ENCODE measurements at regions not wholly inside any gene's neighbourhood (a gene's known extent, or its start where the extent isn't known, plus 50 kb on each side); places are given as distances from the start of the nearest gene placed in this dataset.
"Not testable (repeated sequence)": the region's sequence is repeated elsewhere in the genome, so short reads cannot be mapped to it uniquely, and the experiment has no call there.

DNA sequence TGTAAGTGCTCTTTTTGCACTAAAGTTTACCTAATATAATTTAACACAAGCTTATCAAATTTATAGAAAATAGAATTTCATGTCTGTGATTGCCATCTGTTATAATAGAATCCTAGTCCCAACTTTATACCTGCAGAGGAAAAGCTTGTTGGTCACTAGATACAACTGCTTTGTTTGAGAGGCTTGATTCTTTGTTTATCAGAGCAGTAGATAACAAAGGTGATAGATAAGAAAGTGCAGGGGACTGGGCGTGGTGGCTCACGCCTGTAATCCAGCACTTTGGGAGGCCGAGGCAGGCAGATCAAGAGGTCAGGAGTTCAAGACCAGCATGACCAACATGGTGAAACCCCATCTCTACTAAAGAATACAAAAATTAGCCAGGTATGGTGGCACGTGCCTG, 528.0 kb downstream of the STK39 start:
- TF ChIP-seq, protein P1, sequence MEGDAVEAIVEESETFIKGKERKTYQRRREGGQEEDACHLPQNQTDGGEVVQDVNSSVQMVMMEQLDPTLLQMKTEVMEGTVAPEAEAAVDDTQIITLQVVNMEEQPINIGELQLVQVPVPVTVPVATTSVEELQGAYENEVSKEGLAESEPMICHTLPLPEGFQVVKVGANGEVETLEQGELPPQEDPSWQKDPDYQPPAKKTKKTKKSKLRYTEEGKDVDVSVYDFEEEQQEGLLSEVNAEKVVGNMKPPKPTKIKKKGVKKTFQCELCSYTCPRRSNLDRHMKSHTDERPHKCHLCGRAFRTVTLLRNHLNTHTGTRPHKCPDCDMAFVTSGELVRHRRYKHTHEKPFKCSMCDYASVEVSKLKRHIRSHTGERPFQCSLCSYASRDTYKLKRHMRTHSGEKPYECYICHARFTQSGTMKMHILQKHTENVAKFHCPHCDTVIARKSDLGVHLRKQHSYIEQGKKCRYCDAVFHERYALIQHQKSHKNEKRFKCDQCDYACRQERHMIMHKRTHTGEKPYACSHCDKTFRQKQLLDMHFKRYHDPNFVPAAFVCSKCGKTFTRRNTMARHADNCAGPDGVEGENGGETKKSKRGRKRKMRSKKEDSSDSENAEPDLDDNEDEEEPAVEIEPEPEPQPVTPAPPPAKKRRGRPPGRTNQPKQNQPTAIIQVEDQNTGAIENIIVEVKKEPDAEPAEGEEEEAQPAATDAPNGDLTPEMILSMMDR (IDR thresholded peaks at IDR 0.05; ENCODE audit: low read depth, low read length), result no peak
- no peak for DNase-seq (ENCODE audit: low read depth in 2 of 2)
- no peak overlapping the region for H3K4me3 ChIP-seq (replicated peaks in 1 of 2; ENCODE audit: low read depth in 2 of 2, low read length in 2 of 2)

DNA sequence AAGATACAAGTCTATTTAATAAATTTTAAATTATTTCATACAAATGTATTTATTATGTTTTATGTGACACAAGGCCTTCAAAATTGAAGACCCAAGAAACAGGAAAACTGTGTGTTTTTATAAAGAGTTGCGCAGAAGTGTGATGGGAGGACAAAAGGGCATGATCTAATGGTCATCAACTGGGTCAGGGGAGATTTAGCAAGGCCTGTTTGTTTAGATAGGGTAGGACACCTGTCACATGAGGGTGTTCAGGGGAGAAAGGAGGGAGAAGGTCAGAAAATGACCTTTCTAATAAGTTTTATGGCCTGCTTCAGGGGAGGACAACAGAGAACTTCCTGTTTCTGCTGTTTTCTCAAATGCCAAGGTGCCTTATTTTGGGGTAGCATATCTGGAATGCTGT, 528.8 kb downstream of the STK39 start:
- no peak overlapping the region for H3K4me3 ChIP-seq (replicated peaks in 1 of 2; ENCODE audit: low read depth in 2 of 2, low read length in 2 of 2)
- TF ChIP-seq, protein P1 (IDR thresholded peaks at IDR 0.05; ENCODE audit: low read depth, low read length), result no peak
- DNase-seq (ENCODE audit: low read depth in 2 of 2), result no peak

DNA sequence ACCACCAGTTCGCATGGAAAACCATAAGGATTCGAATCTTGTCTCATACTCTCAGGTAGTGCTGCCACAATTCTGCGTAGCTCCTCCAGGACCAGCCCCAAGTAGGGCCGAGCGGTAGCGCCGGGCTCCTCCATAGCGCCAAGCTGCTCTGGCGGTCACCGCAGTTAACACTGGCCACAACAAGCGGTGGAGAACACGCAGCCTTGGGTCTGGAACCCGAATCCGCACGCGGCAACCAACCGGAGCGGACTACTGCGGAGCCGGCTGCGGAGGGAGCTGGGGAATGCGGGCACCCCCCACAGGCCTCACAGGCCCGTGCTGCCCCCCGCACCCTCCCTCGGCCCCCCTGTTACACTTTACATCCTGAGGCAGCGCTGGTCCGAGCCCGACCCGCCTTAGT, 531.5 kb downstream of the STK39 start:
- DNase-seq (ENCODE audit: low read depth in 2 of 2), result no peak
- no peak overlapping the region for H3K4me3 ChIP-seq (replicated peaks in 1 of 2; ENCODE audit: low read depth in 2 of 2, low read length in 2 of 2)
- TF ChIP-seq, protein P1 (IDR thresholded peaks at IDR 0.05; ENCODE audit: low read depth, low read length), result no peak

DNA sequence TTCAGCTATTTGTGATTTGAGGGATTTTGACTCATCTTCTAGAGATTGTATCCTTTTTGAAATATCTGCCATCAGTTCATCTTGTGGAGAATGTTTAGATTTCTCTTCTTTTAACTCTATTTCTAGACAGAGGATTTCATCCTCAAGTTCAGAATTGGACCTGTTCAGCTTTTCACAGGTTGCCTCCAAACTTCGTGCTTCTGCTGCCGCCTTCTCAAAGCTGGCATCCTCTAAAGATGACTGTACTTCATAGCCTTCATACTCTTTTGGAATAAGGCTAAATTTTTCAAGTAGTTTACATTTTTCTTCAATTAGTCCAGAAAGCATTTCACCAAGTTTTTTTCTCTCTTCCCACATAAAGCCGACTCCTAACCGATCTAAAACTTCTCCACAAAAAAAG, 531.9 kb downstream of the STK39 start:
- not testable (repeated sequence) for H3K4me3 ChIP-seq (replicated peaks in 1 of 2; ENCODE audit: low read depth in 2 of 2, low read length in 2 of 2); DNase-seq (ENCODE audit: low read depth in 2 of 2)

DNA sequence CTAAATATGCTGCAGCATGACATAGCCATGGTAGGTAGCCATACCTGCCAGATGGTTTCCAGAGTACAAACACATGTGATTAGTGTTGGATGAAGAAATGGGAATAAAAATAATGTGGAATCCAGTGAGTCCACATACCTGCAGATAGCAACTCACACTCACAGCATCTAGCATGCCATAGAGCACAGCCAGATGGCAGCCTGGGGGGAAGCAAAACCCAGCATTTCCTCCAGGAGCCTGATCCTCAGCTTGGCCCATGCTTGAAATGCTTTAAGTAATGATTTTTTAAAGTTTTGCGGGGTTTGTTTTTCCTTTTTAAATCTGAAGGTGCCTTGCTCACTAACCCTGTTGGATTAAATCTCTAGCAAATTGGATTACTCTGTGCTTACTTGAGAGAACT, 535.1 kb downstream of the STK39 start:
- TF ChIP-seq, protein P1 (IDR thresholded peaks at IDR 0.05; ENCODE audit: low read depth, low read length), result no peak
- no peak for DNase-seq (ENCODE audit: low read depth in 2 of 2)
- no peak overlapping the region for H3K4me3 ChIP-seq (replicated peaks in 1 of 2; ENCODE audit: low read depth in 2 of 2, low read length in 2 of 2)

DNA sequence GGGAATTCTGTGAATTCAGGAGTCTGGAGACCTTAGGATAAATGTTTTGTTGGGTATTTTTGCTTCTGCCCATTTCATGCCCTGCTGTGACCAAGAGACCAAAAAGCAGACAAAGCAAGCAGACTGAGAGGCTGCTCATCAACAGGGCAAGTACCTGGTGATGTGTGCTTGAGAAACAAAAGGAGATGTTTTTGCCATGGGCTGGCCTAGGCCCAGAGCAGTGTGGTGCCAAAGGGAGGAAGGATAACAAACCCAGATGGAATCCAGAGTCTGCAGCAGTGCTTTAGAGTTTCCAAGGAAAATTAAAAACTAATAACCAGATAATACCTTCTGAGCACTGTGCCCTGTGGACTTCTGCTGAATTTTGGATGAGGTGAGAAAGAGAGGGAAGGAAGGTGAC, 538.4 kb downstream of the STK39 start:
- no peak for DNase-seq (ENCODE audit: low read depth in 2 of 2)
- TF ChIP-seq, protein P1 (IDR thresholded peaks at IDR 0.05; ENCODE audit: low read depth, low read length), result no peak
- no peak overlapping the region for H3K4me3 ChIP-seq (replicated peaks in 1 of 2; ENCODE audit: low read depth in 2 of 2, low read length in 2 of 2)

DNA sequence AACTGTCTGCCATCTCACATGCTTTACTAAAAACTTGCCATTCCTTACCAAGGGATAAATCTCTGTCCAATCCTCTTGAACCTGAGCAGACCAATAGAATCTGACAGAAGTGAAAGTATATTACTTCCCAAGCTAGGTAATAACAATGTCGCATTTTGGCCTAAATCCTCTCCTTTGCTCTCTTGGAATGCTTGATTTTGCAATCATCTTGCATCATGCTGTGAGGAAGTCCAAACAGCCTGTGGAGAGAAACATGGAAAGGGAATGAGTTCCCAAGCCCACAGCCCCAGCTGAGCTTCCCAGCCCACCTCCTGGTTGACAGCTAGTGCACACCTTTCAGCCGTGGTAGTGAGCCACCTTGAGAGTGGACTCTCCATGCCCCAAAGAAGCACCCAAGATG, 540.6 kb downstream of the STK39 start:
- H3K4me3 ChIP-seq (replicated peaks in 1 of 2; ENCODE audit: low read depth in 2 of 2, low read length in 2 of 2), result no peak overlapping the region
- TF ChIP-seq, protein P1 (IDR thresholded peaks at IDR 0.05; ENCODE audit: low read depth, low read length), result no peak

More for the DNA sequence above, 540.6 kb downstream of the STK39 start:
- peak in 1 of 2 donors; percentile 4 for DNase-seq (ENCODE audit: low read depth in 2 of 2)
